ENCODE measurements at regions not wholly inside any gene's neighbourhood (a gene's known extent, or its start where the extent isn't known, plus 50 kb on each side); places are given as distances from the start of the nearest gene placed in this dataset.

DNA sequence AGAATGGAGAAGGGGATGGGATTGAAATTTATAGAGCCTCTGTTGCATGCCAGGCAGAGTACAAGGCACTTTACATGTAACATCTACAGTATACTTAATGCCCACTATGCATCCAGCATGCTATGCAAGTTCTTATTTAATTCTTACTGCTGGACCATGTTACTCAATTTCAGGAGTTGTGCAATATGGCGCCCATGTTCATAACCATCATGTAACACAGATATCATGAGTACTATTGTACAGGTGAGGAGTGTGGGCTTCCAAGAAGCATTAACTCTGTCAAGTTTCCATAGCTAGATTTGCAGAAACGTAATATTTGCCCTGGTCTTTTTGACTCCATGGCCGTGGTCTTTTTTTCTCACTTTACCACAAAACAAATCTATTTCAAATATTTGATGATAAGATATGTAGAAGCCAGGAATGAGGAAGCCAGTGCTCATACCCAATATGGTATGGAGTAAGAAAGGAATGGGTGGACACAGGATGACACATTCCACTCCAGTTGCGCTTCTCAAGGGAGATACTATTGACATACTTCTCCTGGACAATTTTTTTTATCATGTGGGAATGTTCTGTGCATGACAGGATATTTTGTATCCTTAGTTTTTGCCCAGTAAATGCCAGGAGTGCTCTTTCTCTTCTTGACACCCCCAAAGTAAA lies 191.8 kb downstream of the C12orf75 start:
- Histone ChIP-seq H3K4me3 (ENCODE audit: insufficient read depth, low read length, poor library complexity, severe bottlenecking) (no peak overlapping the region), H3K9me3 (ENCODE audit: insufficient read depth, low read length) (no peaks in the 10 kb centered on the region), H3K4me2 (ENCODE audit: low read depth, low read length, poor library complexity, severe bottlenecking) (no peak overlapping the region), H4K20me1 (ENCODE audit: low read depth, low read length) (no peaks in the 10 kb centered on the region), H3K27me3 (ENCODE audit: low read length) (no peaks in the 10 kb centered on the region), H3K27ac (ENCODE audit: low read depth, low read length) (no peak overlapping the region), H3K36me3 (ENCODE audit: low read length) (no peaks in the 10 kb centered on the region), H3K79me2 (ENCODE audit: insufficient read depth, low read length) (no peaks in the 10 kb centered on the region), H3K9me2 (replicated peaks; ENCODE audit: insufficient read depth, low read length) (no peaks in the 10 kb centered on the region), H3F3A (ENCODE audit: insufficient read depth) (no peaks in the 10 kb centered on the region), H3K9ac (ENCODE audit: low read length) (no peak overlapping the region), H2AFZ (ENCODE audit: low read depth, low read length, severe bottlenecking) (no peak overlapping the region)
- TF ChIP-seq EZH2phosphoT487 (conservative IDR thresholded peaks at IDR 0.05; ENCODE audit: low read length): no peak
- TF ChIP-seq, protein P1, sequence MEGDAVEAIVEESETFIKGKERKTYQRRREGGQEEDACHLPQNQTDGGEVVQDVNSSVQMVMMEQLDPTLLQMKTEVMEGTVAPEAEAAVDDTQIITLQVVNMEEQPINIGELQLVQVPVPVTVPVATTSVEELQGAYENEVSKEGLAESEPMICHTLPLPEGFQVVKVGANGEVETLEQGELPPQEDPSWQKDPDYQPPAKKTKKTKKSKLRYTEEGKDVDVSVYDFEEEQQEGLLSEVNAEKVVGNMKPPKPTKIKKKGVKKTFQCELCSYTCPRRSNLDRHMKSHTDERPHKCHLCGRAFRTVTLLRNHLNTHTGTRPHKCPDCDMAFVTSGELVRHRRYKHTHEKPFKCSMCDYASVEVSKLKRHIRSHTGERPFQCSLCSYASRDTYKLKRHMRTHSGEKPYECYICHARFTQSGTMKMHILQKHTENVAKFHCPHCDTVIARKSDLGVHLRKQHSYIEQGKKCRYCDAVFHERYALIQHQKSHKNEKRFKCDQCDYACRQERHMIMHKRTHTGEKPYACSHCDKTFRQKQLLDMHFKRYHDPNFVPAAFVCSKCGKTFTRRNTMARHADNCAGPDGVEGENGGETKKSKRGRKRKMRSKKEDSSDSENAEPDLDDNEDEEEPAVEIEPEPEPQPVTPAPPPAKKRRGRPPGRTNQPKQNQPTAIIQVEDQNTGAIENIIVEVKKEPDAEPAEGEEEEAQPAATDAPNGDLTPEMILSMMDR (IDR thresholded peaks at IDR 0.05; ENCODE audit: insufficient read depth, low read length, poor library complexity, severe bottlenecking): no peak

DNA sequence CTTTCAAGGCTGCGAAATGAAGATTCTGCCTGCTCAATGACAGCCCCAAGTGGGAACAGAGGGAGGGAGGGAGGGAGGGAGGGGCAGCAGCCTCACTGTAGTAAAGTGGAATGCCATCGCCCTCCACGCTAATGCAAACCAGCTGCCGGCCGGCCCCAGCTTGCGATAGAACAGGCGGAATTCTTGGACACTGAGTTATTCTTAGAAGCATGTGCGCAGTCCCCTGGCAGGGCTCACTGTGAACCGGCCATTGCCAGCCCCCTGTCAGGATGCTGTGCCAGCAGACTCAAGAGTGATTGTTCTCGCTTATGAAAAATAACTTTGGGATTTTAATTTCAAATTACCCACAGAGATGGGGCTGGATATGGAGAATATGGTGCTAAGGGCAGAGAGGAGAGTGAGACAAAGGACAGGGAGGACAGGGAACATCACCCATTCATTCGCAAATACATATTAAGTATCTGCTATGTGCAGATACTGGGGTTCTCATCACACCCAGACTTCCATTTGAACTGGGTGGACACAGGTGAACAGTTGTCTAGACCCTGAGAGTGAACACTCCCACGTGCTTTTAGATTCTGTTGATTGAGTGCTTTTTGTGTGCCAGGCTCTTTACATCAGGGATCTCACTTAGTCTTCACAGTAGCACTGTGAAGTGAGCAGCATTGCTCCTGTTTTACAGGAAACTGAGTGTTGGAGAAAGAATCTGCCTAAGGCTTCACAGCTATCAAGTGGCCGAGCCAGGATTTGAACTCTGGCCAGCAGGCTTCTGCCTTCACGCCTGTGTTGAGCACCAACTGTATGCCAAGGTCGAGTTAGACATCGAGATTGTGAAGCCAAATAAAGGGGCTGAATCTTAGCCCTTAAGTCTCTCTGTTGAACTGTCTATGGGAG lies 192.9 kb downstream of the C12orf75 start:
- TF ChIP-seq, protein P1 (IDR thresholded peaks at IDR 0.05; ENCODE audit: insufficient read depth, low read length, poor library complexity, severe bottlenecking): no peak
- TF ChIP-seq EZH2phosphoT487 (conservative IDR thresholded peaks at IDR 0.05; ENCODE audit: low read length): no peak
- Histone ChIP-seq H3F3A (ENCODE audit: insufficient read depth) (no peaks in the 10 kb centered on the region), H3K79me2 (ENCODE audit: insufficient read depth, low read length) (no peaks in the 10 kb centered on the region), H3K9me2 (replicated peaks; ENCODE audit: insufficient read depth, low read length) (no peaks in the 10 kb centered on the region), H3K36me3 (ENCODE audit: low read length) (no peaks in the 10 kb centered on the region), H3K4me3 (ENCODE audit: insufficient read depth, low read length, poor library complexity, severe bottlenecking) (no peak overlapping the region), H3K27me3 (ENCODE audit: low read length) (no peaks in the 10 kb centered on the region), H3K9ac (ENCODE audit: low read length) (no peak overlapping the region), H3K27ac (ENCODE audit: low read depth, low read length) (no peak overlapping the region), H4K20me1 (ENCODE audit: low read depth, low read length) (no peaks in the 10 kb centered on the region), H3K4me2 (ENCODE audit: low read depth, low read length, poor library complexity, severe bottlenecking) (no peak overlapping the region), H2AFZ (ENCODE audit: low read depth, low read length, severe bottlenecking) (no peak overlapping the region), H3K9me3 (ENCODE audit: insufficient read depth, low read length) (no peaks in the 10 kb centered on the region)

DNA sequence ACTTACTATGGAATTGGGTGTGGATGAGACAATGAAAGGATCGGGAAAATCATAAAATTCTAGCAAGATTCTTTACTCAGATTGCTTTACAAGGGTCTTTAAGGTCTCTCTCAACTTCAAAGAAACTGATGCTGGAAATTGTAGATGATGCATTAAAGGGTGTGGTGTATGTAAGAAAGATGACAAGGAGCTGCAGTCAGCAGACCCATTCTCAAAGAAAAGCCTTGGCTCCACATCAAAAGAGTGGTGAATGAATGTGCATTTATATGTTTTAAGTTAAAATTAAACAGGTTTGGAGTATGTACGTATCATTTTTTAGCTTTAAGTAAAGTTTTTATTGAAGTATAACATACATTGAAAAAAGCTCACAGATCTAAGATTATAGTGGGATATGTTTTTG lies 194.5 kb downstream of the C12orf75 start:
- no peak overlapping the region for H3K4me2 ChIP-seq (ENCODE audit: low read depth, low read length, poor library complexity, severe bottlenecking)
- H4K20me1 ChIP-seq (ENCODE audit: low read depth, low read length): no peaks in the 10 kb centered on the region
- no peak for TF ChIP-seq EZH2phosphoT487 (conservative IDR thresholded peaks at IDR 0.05; ENCODE audit: low read length)
- TF ChIP-seq, protein P1 (IDR thresholded peaks at IDR 0.05; ENCODE audit: insufficient read depth, low read length, poor library complexity, severe bottlenecking): no peak
- no peaks in the 10 kb centered on the region for H3K27me3 ChIP-seq (ENCODE audit: low read length)
- no peak overlapping the region for H3K9ac ChIP-seq (ENCODE audit: low read length)
- H2AFZ ChIP-seq (ENCODE audit: low read depth, low read length, severe bottlenecking): no peak overlapping the region
- H3K36me3 ChIP-seq (ENCODE audit: low read length): no peaks in the 10 kb centered on the region
- H3F3A ChIP-seq (ENCODE audit: insufficient read depth): no peaks in the 10 kb centered on the region
- H3K4me3 ChIP-seq (ENCODE audit: insufficient read depth, low read length, poor library complexity, severe bottlenecking): no peak overlapping the region
- no peaks in the 10 kb centered on the region for H3K79me2 ChIP-seq (ENCODE audit: insufficient read depth, low read length)
- H3K9me3 ChIP-seq (ENCODE audit: insufficient read depth, low read length): no peaks in the 10 kb centered on the region
- H3K27ac ChIP-seq (ENCODE audit: low read depth, low read length): no peak overlapping the region
- no peaks in the 10 kb centered on the region for H3K9me2 ChIP-seq (replicated peaks; ENCODE audit: insufficient read depth, low read length)
